Stomach (tissue), 4 donors: ENCODE measurements at regions not wholly inside any gene's neighbourhood (a gene's known extent, or its start where the extent isn't known, plus 50 kb on each side); places are given as distances from the start of the nearest gene placed in this dataset.

Experiments
- CTCF ChIP-seq, 7 experiments: fragments of 450-650 bp in 4 of 7; fragments of 200-600 bp in 3 of 7; sonication (generic) in 3 of 7; IDR thresholded peaks; one replicate each; pipeline ENCODE4 v1.5.1; 2016 to 2019; ENCODE audit warnings: antibody characterized with exemption in 7 of 7, control low read depth in 2 of 7, mild to moderate bottlenecking in 1 of 7
- POLR2A ChIP-seq, 4 donors: fragments of 450-650 bp; IDR thresholded peaks; one replicate each; pipeline ENCODE4 v1.6.1; 2016; ENCODE audit warnings: antibody characterized with exemption in 4 of 4, control low read depth in 2 of 4, mild to moderate bottlenecking in 1 of 4, moderate library complexity in 1 of 4

- TF ChIP-seq CTCF (IDR thresholded peaks at IDR 0.05) (no peak), POLR2A (IDR thresholded peaks at IDR 0.05) (no peak)
These were observed 221.6 kb downstream of the XPNPEP1 start for GRCh38 chr10:109701633-109702215.
